AG09309 (cell line): ENCODE measurements at regions not wholly inside any gene's neighbourhood (a gene's known extent, or its start where the extent isn't known, plus 50 kb on each side); places are given as distances from the start of the nearest gene placed in this dataset.
"Not testable (repeated sequence)": the region's sequence is repeated elsewhere in the genome, so short reads cannot be mapped to it uniquely, and the experiment has no call there.

ENCODE experiments used
- DNase-seq: peaks from one replicate; pipeline ENCODE4 v3.0.0-alpha.2; 2010; ENCODE audit warnings: low read depth
- H3K4me3 ChIP-seq: 2 replicates; pipeline ENCODE4 v1.5.1; 2011; ENCODE audit warnings: mild to moderate bottlenecking, low read depth, low read length, moderate library complexity; ENCODE audit not compliant: control insufficient read depth
- TF ChIP-seq, protein P1 (sequence below): IDR thresholded peaks from 2 replicates; pipeline ENCODE4 v1.5.1; 2011; ENCODE audit warnings: mild to moderate bottlenecking, low read depth, low read length, inconsistent platforms; ENCODE audit not compliant: insufficient read depth, control insufficient read depth; ENCODE audit errors: missing control alignments

DNA sequence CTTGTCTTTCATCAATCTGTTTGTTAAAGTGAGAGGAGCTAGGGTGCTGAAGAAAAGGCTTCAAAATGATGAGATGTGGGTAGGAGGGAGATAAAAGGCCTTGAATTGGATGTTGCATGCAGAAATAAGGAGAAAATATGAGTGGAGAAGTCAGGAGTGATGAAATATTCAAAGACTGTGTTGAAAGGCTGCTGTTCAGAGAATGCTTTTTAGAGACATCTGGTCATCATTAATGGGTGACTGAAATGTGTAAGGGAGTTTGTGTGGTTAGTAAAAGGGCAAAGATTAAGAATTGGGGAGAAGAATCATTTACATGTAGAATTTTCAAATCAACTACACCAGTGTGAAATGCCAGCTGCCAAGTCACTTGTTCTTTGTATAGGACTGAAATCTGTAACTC lies 383.9 kb downstream of the MAT2B start:
- TF ChIP-seq, protein P1, sequence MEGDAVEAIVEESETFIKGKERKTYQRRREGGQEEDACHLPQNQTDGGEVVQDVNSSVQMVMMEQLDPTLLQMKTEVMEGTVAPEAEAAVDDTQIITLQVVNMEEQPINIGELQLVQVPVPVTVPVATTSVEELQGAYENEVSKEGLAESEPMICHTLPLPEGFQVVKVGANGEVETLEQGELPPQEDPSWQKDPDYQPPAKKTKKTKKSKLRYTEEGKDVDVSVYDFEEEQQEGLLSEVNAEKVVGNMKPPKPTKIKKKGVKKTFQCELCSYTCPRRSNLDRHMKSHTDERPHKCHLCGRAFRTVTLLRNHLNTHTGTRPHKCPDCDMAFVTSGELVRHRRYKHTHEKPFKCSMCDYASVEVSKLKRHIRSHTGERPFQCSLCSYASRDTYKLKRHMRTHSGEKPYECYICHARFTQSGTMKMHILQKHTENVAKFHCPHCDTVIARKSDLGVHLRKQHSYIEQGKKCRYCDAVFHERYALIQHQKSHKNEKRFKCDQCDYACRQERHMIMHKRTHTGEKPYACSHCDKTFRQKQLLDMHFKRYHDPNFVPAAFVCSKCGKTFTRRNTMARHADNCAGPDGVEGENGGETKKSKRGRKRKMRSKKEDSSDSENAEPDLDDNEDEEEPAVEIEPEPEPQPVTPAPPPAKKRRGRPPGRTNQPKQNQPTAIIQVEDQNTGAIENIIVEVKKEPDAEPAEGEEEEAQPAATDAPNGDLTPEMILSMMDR: no peak
- peak; percentile 80 for DNase-seq
- H3K4me3 ChIP-seq: no peak overlapping the region

DNA sequence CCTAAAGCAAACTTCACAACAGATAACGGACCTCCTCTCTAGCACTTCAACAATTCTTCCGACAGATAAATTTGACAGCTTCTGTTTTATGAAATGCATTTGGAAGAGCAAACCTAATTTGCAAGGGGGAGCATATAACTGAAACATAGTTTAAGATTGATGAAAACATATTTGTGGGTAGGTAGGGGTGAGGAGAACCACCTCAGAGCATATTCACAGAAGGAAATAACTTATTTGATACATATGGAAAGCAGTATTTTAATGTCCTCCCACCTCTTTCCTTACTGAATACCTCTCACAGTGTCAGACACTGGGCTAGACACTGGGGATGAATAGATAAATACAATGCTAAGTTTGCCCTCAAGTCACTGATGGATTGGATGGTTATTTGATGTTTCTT lies 384.8 kb downstream of the MAT2B start:
- TF ChIP-seq, protein P1: no peak
- no peak overlapping the region for H3K4me3 ChIP-seq
- no peak for DNase-seq

DNA sequence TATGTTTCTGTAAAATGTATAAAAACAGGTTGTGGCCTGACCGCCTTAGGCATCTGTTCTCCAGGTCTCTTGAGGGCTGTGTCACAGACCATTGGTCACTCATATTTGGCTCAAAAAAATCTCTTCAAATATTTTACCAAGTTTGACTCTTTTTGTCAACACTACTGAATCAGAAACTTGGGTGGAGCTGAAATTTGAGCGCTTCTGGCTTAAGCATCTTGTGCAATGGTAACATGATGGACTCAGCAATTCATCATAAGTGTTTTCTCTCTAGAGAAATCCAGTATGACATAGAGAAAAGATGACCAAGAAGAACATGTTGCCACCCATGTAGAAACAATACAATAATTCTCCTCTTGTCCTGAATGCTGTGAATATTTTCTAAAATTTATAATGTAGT lies 387.9 kb downstream of the MAT2B start:
- no peak overlapping the region for H3K4me3 ChIP-seq
- DNase-seq: no peak
- TF ChIP-seq, protein P1: no peak

DNA sequence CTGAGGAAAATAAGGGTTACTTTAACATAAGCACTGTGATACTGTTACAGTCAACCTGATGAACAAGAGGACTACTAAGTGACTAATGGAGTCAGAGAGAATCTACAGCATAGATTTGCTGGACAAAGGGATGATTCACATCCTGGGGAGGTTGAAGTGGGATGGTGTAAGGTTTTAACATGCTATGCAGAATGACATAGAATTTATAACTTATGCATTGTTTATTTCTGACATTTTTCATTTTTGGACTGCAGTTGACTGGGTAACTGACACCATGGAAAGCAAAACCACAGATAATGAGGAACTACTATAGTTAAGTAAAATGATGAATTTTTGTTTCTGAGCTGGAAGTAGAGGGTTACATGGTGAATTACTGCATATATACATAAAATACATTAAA lies 389.2 kb downstream of the MAT2B start:
- H3K4me3 ChIP-seq: no peak overlapping the region
- no peak for DNase-seq
- TF ChIP-seq, protein P1: no peak

DNA sequence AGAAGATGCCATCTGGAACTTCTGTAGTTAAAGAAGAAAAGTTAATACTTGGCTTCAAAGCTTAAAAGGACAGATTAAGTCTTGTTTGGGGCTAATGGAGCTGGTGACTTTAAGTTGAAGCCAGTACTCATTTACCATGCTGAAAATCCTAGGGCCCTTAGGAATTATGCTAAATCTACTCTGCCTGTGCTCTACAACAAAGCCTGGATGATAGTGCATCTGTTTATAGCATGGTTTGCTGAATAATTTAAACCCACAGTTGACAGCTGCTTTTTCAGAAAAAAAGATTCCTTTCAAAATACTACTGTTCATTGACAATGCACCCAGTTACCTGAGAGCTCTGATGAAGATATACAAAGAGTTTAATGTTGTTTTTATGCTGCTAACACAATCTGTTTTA lies 393.5 kb downstream of the MAT2B start:
- no peak for DNase-seq
- no peak overlapping the region for H3K4me3 ChIP-seq
- TF ChIP-seq, protein P1: no peak

DNA sequence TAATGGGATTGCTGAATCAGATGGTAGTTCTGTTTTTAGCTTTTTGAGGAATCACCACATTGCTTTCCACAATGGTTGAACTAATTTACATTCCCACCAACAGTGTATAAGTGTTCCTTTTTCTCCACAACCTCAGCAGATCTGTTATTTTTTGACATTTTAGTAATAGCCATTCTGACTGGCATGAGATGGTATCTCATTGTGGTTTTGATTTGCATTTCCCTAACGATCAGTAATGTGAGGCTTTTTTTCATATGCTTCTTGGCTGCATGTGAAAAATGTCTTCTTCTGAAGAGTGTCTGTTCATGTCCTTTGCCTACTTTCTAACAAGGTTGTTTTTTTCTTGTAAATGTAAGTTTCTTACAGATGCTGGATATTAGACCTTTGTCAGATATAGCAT lies 402.4 kb downstream of the MAT2B start:
- not testable (repeated sequence) for H3K4me3 ChIP-seq, DNase-seq

DNA sequence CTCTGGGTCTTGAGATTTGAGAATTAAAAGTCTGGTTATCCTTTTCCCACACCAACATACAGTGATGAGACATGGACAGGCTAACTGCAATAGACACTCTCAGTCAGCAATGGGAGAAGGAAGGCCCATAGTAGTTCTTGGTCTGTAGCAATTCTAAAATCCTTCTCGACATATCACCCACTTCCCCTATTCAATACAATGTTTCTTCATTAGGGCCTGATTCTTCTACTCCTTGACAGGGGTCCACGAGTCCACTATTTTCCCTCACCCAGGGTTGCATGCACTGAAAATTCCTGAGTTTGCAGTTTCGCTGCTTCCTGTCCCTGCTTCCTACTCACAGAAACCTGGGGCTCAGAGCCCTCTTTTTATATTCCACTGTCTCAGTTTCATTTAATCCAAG lies 402.8 kb downstream of the MAT2B start:
- TF ChIP-seq, protein P1: no peak
- no peak for DNase-seq
- no peak overlapping the region for H3K4me3 ChIP-seq
